K562 (cell line): ENCODE measurements at regions not wholly inside any gene's neighbourhood (a gene's known extent, or its start where the extent isn't known, plus 50 kb on each side); places are given as distances from the start of the nearest gene placed in this dataset.

Experiments
- ATAC-seq: fragments of 200-7000 bp; cut with Tn5 transposase; 3 replicates; pipeline ENCODE4 v1.9.1; 2020; ENCODE audit warnings: moderate library complexity
- BruUV-seq: library from RNA; stranded (reverse); fragments of 400-500 nt; replicated peaks from 2 replicates; lab custom pipeline; 2021; lab: Mats Ljungman, UMichigan
- CTCF ChIA-PET: fragments of 300-600 bp; formaldehyde crosslinking; extraction: SDS; loops from one replicate; lab custom pipeline; 2021; ENCODE audit warnings: low intra/inter-chr PET ratio; lab: Yijun Ruan, JAX
- POLR2A ChIA-PET: fragments of 300-600, 350-650 bp; sonication (Branson Sonifier 250); formaldehyde crosslinking; extraction: SDS; loops from one replicate; lab custom pipeline; 2021; ENCODE audit warnings: antibody characterized with exemption, inconsistent platforms; lab: Yijun Ruan, JAX
- DNase-seq, 4 experiments: peaks; one replicate each; pipeline versions ENCODE4 v3.0.0 to v3.0.0-alpha.2; 2011 to 2018; ENCODE audit warnings: low spot score in 3 of 4, mixed read lengths in 3 of 4; ENCODE audit errors: extremely low read depth in 1 of 4
- FAIRE-seq: peaks from 2 replicates; lab custom pipeline; 2011; peaks lifted over from hg19 to GRCh38; lab: Jason Lieb, UNC
- H2AFZ ChIP-seq: 2 replicates; pipeline ENCODE4 v1.6.0; 2011; ENCODE audit warnings: low read depth, low read length, control low read depth, inconsistent platforms
- H3K27ac ChIP-seq: fragments of 200-600 bp; 3 replicates; pipeline ENCODE4 v1.8.0; 2011; ENCODE audit warnings: low read depth, mild to moderate bottlenecking, control low read depth, inconsistent platforms, low read length, moderate library complexity, mixed read lengths; ENCODE audit errors: extremely low read depth
- H3K27me3 ChIP-seq, 2 experiments: fragments of 300-600 bp in 1 of 2; 2 replicates in 1 of 2; 3 replicates in 1 of 2; pipeline versions ENCODE4 v1.6.0 to v1.8.0; 2011; ENCODE audit warnings: inconsistent platforms in 2 of 2, low read length in 2 of 2, mild to moderate bottlenecking in 1 of 2, mixed read lengths in 1 of 2, moderate library complexity in 1 of 2; ENCODE audit not compliant: control insufficient read depth in 2 of 2, insufficient read depth in 2 of 2
- H3K36me3 ChIP-seq: fragments of 300-600 bp; 3 replicates; pipeline ENCODE4 v1.8.0; 2011; ENCODE audit warnings: mild to moderate bottlenecking, low read length, inconsistent platforms; ENCODE audit not compliant: control insufficient read depth, insufficient read depth
- H3K4me1 ChIP-seq, 2 experiments: fragments of 200-600 bp in 1 of 2; replicated peaks in 1 of 2; 2 replicates in 1 of 2; 3 replicates in 1 of 2; pipeline versions ENCODE4 v1.5.1 to v1.8.0; 2011; ENCODE audit warnings: inconsistent platforms in 2 of 2, low read length in 2 of 2, mild to moderate bottlenecking in 1 of 2, mixed read lengths in 1 of 2, moderate library complexity in 1 of 2; ENCODE audit not compliant: control insufficient read depth in 2 of 2, insufficient read depth in 2 of 2
- H3K4me2 ChIP-seq: 2 replicates; pipeline ENCODE4 v1.6.1; 2011; ENCODE audit warnings: low read length, control low read depth, inconsistent platforms, mixed read lengths; ENCODE audit not compliant: insufficient read depth
- H3K4me3 ChIP-seq: fragments of 200-600 bp; sonication (generic), shearing (Covaris generic); 2 replicates; pipeline ENCODE4 v1.5.1; 2016; ENCODE audit warnings: control low read depth, inconsistent platforms
- H3K79me2 ChIP-seq: fragments of 200-600 bp; 3 replicates; pipeline ENCODE4 v1.8.0; 2011; ENCODE audit warnings: low read length, inconsistent platforms; ENCODE audit not compliant: control insufficient read depth, insufficient read depth
- H3K9ac ChIP-seq, 2 experiments: 2 replicates each; pipeline versions ENCODE4 v1.6.0 to v1.6.1; 2011; ENCODE audit warnings: low read depth in 2 of 2, low read length in 2 of 2, control low read depth in 1 of 2, inconsistent platforms in 1 of 2, mild to moderate bottlenecking in 1 of 2, mixed read lengths in 1 of 2; ENCODE audit not compliant: insufficient read depth in 1 of 2
- H3K9me1 ChIP-seq: one replicate; pipeline ENCODE4 v1.6.0; 2011; ENCODE audit warnings: inconsistent platforms, mild to moderate bottlenecking, low read length, moderate library complexity; ENCODE audit not compliant: control insufficient read depth, insufficient read depth
- H3K9me3 ChIP-seq: replicated peaks from 2 replicates; pipeline ENCODE4 v1.5.1; 2011; ENCODE audit warnings: low read depth, low read length, inconsistent platforms; ENCODE audit not compliant: control insufficient read depth, insufficient read depth
- H4K20me1 ChIP-seq: replicated peaks from 2 replicates; pipeline ENCODE4 v1.6.1; 2011; ENCODE audit warnings: low read length, inconsistent platforms, mixed read lengths; ENCODE audit not compliant: control insufficient read depth, insufficient read depth
- DACH1 ChIP-seq: fragments of 450-650 bp; IDR thresholded peaks from 2 replicates; pipeline ENCODE4 v1.6.1; 2018; ENCODE audit not compliant: partially characterized antibody
- ESRRA ChIP-seq: fragments of 450-650 bp; IDR thresholded peaks from 2 replicates; pipeline ENCODE4 v1.6.1; 2014; ENCODE audit warnings: low read depth, mild to moderate bottlenecking, moderate library complexity, borderline replicate concordance
- ZNF232 ChIP-seq: sonication (generic); formaldehyde crosslinking; IDR thresholded peaks from 2 replicates; pipeline ENCODE4 v1.8.0; 2022; ENCODE audit warnings: mild to moderate bottlenecking, missing genetic modification reagents
- WGBS: fragments of 100-300 bp; shearing (Covaris generic); methylation state at CpG from one replicate; pipeline ENCODE4 v1.1.6; 2016; ENCODE audit warnings: low coverage, mixed read lengths; ENCODE audit not compliant: insufficient coverage; ENCODE audit errors: missing lambda C conversion rate; 5-methylcytosine and 5-hydroxymethylcytosine counted together
- in situ Hi-C: fragments of 300-500 bp; cut with MboI; formaldehyde crosslinking; loops from 4 replicates; pipeline ENCODE4 v1.15.0; 2018; ENCODE audit warnings: inconsistent platforms, mixed read lengths
- intact Hi-C: fragments of 100-400 bp; cut with micrococcal nuclease; formaldehyde crosslinking; loops from 2 replicates; pipeline ENCODE4 v1.14.2; 2022

- TF ChIP-seq ESRRA: no peak
Observed at GRCh38 chr6:10315658-10316372, 99.1 kb downstream of the TFAP2A start (continued).

- POLR2A ChIA-PET: interaction anchor here (1.7 kb wide), 1 partner anchor 13 kb away, joined by 21 read pairs; no protein-coding TSS in a partner anchor
- no peak for FAIRE-seq
- peak in 2 of 4 experiments; percentile 13 for DNase-seq
- no peaks in the 10 kb centered on the region for H3K9me3 ChIP-seq
- H4K20me1 ChIP-seq: no peaks in the 10 kb centered on the region
- in situ Hi-C loops (no loop called here), intact Hi-C loops (no loop called here)
- peak overlapping the region; percentile 89 for H2AFZ ChIP-seq
- H3K27ac ChIP-seq: peak overlapping the region; percentile 54; the same call in 1 of the 3 replicates
- peaks cover 20 to 37% of the 10 kb centered on the region in 2 experiments for H3K4me1 ChIP-seq
- H3K4me3 ChIP-seq: no peak overlapping the region
- no peaks in the 10 kb centered on the region for H3K9me1 ChIP-seq
- peak overlapping the region; percentile 37; the same call in 1 of the 2 replicates for H3K4me2 ChIP-seq
- ATAC-seq: peak; percentile 7
- no peaks in the 10 kb centered on the region for H3K79me2 ChIP-seq
- BruUV-seq: no TSS peak
- WGBS: 59% methylated on average over 8 of the region's 8 CpGs
- H3K27me3 ChIP-seq: peaks cover 0 to 4% of the 10 kb centered on the region in 2 experiments; a peak in 2 of 5 replicates
- peak; percentile 68 for TF ChIP-seq DACH1
- TF ChIP-seq ZNF232 (CRISPR knock-in tag): no peak
- CTCF ChIA-PET: no interaction called here
- no peaks in the 10 kb centered on the region for H3K36me3 ChIP-seq
- no peak overlapping the region for H3K9ac ChIP-seq
Observed at GRCh38 chr6:10315034-10315433, 99.8 kb downstream of the TFAP2A start.
